Stimulated activated CD4-positive, alpha-beta T cell treated with anti-CD3 and anti-CD28 coated beads, Interleukin-2, amount 100 ng/mL, for 4 hours (primary cell): ENCODE measurements at regions not wholly inside any gene's neighbourhood (a gene's known extent, or its start where the extent isn't known, plus 50 kb on each side); places are given as distances from the start of the nearest gene placed in this dataset.
"Not testable (repeated sequence)": the region's sequence is repeated elsewhere in the genome, so short reads cannot be mapped to it uniquely, and the experiment has no call there.

ENCODE experiments used
- DNase-seq: peaks from one replicate; pipeline ENCODE4 v3.0.0-alpha.2; 2020; ENCODE audit warnings: low read depth

DNA sequence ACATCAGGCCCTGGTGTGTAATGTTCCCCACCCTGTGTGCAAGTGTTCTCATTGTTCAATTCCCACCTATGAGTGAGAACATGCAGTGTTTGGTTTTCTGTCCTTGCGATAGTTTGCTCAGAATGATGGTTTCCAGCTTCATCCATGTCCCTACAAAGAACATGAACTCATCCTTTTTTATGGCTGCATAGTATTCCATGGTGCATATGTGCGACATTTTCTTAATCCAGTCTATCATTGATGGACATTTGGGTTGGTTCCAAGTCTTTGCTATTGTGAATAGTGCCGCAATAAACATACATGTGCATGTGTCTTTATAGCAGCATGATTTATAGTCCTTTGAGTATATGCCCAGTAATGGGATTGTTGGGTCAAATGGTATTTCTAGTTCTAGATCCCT lies 60.5 kb upstream of the PSME4 start:
- DNase-seq: not testable (repeated sequence)

DNA sequence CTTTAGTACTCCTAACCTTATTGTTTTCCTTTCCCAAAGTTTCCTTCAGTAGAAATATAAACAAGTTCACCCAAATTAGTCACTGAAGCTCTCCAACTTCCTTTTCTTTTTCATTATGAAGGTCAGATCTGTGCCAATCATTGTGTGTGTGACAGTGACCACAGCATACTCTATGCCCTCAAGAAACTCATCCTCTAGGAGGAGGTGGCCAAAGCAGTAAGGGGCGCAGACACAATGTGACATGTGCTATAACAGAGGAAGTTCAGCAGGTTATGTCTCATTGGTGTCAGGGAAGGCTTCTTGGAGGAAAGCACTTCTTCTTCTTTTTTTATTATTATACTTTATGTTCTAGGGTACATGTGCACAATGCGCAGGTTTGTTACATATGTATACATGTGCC lies 60.0 kb upstream of the PSME4 start:
- DNase-seq: no peak

GRCh38 chr2:54030396-54030741 lies 59.6 kb upstream of the PSME4 start:
- DNase-seq: no peak

DNA sequence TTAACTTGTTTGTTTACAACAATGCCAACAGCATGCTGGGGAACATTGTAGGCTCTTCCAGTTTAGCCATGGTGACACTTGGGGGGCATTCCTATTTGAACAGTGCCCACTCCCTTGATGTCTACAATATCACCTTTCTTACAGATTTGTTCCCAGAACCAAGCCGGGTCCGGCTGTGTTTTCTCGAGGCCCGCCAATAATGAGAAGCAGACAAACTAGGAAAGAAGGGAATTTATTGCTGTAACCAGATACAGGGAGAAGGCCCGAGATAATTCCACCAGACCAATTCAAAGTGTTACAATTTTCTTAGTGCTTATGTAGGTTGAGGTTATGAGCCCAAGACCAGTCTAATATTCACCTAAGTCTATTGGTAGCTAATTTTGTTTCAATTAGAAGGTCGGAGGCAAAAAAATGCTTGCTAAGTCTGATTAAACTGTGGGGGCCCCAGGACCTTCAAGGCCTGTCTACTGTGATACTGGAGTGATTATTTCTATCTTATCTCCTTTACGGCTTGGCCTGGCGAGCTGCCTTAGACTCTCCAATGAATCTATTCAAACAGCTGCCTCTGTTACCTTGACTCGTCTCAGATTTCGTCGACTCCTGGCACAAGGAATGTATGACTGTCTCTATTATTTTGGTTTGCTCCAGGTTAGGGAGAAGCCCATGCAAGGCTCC lies 59.1 kb upstream of the PSME4 start:
- no peak for DNase-seq

GRCh38 chr2:54025463-54026075 lies 54.8 kb upstream of the PSME4 start:
- DNase-seq: not testable (repeated sequence)

DNA sequence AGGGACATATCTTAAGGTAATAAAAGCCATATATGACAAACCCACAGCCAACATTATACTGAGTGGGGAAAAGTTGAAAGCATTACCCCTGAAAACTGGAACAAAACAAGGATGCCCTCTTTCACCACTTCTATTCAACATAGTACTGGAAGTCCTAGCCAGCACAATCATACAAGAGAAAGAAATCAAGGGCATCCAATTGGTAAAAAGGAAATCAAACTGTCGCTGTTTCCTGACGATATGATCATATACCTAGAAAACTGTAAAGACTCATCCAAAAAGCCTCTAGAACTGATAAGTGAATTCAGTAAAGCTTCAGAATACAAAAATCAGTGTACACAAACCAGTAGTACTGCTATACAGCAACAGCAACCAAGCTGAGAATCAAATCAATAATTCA lies 53.8 kb upstream of the PSME4 start:
- no peak for DNase-seq

- DNase-seq: no peak
Observed at GRCh38 chr2:54021702-54022101, 50.9 kb upstream of the PSME4 start.

DNA sequence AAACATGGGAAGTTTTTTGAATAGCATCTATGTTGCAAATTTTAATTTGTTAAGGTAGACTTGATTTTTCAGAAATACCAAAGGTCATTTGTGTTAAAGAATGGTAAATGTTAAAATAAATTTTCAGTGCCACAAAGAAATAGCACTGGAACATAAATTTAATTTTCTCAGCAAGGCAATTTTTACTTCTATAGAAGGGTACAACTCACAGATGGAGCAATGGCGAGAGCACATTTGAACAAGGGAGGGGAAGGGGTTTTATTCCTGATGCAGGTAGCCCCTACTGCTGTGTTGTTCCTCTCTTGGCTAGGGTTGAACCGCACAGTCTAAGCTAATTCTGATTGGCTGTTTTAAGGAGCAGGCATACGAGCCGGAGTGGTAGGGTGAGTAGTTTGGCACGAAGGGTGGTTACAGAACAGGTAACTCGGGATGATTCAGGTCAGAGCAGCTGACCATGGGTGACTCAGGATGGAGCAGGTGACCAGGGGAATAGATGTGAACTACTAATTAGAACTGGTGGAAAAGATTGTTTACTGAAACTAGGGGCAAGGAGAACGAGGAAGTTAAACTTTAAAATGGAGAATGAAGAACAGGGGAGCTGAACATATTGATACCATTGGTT lies 50.1 kb upstream of the PSME4 start:
- DNase-seq: no peak
